Skin epidermis (tissue), 12 donors: ENCODE measurements at regions not wholly inside any gene's neighbourhood (a gene's known extent, or its start where the extent isn't known, plus 50 kb on each side); places are given as distances from the start of the nearest gene placed in this dataset.
A peak's percentile ranks its signal among the peaks of the same experiment; 100 is the strongest.
"Not testable (repeated sequence)": the region's sequence is repeated elsewhere in the genome, so short reads cannot be mapped to it uniquely, and the experiment has no call there.

Experiments used
- H3K27ac ChIP-seq, 21 experiments: fragments of 200-600 bp; sonication (generic) in 11 of 21; one replicate each; pipeline ENCODE4 v1.5.0; 2020; ENCODE audit warnings: mild to moderate bottlenecking in 3 of 21, inconsistent platforms in 2 of 21, moderate library complexity in 2 of 21
- H3K4me3 ChIP-seq, 7 experiments: fragments of 200-600 bp; sonication (generic) in 2 of 7; one replicate each; pipeline ENCODE4 v1.5.0; 2020; ENCODE audit warnings: inconsistent platforms in 2 of 7, mild to moderate bottlenecking in 2 of 7, moderate library complexity in 1 of 7

- not testable (repeated sequence) for H3K4me3 ChIP-seq, H3K27ac ChIP-seq
Observed at GRCh38 chr16:21529060-21529658, 70.2 kb upstream of the METTL9 start.

DNA sequence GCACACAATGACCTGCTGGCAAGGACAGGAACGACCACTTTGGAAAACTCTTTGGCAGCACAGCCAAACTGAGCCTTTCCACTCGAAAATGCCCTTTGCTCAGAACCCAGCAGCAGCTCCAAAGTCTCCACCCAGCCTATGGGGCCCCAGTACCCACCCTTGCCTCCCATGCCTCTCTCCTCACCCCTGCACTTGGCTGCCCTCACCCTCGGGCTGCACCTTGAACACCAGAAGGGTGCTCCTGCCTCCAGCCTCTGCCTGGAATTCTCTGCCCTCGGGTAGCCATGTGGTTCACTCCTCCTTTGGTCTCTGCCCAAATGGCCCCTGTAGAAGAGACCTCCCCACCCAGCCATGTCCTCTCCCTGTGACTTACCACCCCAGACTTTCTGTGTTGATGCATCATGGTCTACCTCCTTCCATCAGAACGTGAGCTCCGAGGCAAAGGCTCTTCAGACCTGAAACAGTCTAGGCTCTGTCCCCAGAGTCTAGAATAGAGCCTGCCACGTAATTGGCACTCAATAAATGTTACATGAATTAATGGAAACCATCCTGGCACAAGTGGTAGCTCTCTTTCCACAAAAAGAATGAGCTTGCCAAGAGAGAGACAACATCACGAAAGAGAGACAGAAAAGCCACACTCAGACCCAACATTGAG is 68.5 kb upstream of the METTL9 start:
- H3K27ac ChIP-seq, H3K4me3 ChIP-seq: not testable (repeated sequence)

- H3K27ac ChIP-seq, H3K4me3 ChIP-seq: not testable (repeated sequence)
Observed at GRCh38 chr16:21532996-21533395, 66.4 kb upstream of the METTL9 start.

GRCh38 chr16:21533474-21533873 is 65.9 kb upstream of the METTL9 start:
- H3K4me3 ChIP-seq, H3K27ac ChIP-seq: not testable (repeated sequence)

GRCh38 chr16:21534561-21534960 is 64.8 kb upstream of the METTL9 start:
- not testable (repeated sequence) for H3K27ac ChIP-seq, H3K4me3 ChIP-seq

DNA sequence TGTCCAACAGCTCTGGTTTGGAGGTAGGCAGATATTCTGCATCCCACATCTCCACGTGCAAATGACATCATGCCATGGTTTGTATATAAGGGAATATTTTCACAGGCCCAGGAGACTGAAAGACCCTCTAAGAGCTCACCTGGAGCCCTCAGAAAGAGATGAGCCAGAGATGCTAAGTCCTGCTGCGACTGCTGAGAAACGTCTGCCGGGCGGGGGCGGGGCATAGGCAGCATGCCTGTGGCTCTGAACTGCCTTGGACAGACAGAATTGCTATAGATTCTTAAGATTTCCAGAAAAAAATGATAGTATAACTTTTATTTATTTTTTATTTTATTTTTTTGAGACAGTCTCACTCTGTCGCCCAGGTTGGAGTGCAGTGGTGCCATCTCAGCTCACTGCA is 64.2 kb upstream of the METTL9 start:
- H3K27ac ChIP-seq, H3K4me3 ChIP-seq: not testable (repeated sequence)

- H3K4me3 ChIP-seq, H3K27ac ChIP-seq: not testable (repeated sequence)
Observed at GRCh38 chr16:21536740-21537139, 62.6 kb upstream of the METTL9 start.

DNA sequence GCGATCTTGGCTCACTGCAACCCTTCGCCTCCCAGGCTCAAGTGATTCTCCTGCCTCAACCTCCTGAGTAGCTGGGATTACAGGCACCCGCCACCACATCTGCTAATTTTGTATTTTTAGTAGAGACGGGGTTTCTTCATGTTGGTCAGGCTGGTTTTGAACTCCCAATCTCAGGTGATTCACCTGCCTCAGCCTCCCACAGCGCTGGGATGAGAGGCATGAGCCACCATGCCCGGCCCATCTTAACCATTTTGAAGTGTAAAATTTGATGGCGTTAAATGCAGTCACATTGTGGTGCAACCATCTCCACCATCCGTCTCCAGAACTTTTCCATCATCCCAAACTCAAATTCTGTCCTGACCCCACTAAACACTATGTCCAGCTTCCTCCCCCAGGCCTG is 61.8 kb upstream of the METTL9 start:
- not testable (repeated sequence) for H3K4me3 ChIP-seq, H3K27ac ChIP-seq

GRCh38 chr16:21539107-21539618 is 60.2 kb upstream of the METTL9 start:
- not testable (repeated sequence) for H3K4me3 ChIP-seq
- H3K27ac ChIP-seq: peak overlapping the region in 1 of 21 experiments; percentile 61

DNA sequence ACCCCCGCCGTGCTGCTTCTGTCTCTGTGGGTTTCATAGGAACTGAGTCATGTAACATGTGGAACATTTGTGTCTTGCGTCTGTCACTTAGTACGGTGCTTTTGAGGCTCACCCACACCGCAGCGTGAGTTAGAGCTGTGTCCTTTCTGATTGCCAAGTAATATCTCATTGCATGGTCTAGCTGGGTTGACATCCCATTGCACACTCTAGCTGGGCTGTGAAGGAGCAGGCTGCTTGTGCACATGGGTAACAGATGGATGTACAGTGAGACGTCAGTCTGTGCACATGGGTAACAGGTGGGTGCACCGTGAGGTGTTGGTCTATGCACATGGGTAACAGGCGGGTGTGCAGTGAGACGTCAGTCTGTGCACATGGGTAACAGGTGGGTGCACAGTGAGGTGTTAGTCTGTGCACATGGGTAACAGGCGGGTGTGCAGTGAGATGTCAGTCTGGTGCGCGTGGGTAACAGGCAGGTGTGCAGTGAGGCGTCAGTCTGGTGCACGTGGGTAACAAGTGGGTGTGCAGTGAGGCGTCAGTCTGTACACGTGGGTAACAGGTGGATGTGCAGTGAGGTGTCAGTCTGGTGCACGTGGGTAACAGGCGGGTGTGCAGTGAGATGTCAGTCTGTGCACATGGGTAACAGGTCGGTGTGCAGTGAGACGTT is 58.5 kb upstream of the METTL9 start:
- peak overlapping the region in 7 of 21 experiments; percentile 0 to 82 (median 29) for H3K27ac ChIP-seq

GRCh38 chr16:21541611-21542051 is 57.7 kb upstream of the METTL9 start:
- peak overlapping the region in 4 of 21 experiments; percentile 0 to 65 (median 44) for H3K27ac ChIP-seq
- not testable (repeated sequence) for H3K4me3 ChIP-seq

More for the DNA sequence above, 58.5 kb upstream of the METTL9 start:
- H3K4me3 ChIP-seq: not testable (repeated sequence)

- not testable (repeated sequence) for H3K27ac ChIP-seq, H3K4me3 ChIP-seq
Observed at GRCh38 chr16:21542075-21542474, 57.3 kb upstream of the METTL9 start.

DNA sequence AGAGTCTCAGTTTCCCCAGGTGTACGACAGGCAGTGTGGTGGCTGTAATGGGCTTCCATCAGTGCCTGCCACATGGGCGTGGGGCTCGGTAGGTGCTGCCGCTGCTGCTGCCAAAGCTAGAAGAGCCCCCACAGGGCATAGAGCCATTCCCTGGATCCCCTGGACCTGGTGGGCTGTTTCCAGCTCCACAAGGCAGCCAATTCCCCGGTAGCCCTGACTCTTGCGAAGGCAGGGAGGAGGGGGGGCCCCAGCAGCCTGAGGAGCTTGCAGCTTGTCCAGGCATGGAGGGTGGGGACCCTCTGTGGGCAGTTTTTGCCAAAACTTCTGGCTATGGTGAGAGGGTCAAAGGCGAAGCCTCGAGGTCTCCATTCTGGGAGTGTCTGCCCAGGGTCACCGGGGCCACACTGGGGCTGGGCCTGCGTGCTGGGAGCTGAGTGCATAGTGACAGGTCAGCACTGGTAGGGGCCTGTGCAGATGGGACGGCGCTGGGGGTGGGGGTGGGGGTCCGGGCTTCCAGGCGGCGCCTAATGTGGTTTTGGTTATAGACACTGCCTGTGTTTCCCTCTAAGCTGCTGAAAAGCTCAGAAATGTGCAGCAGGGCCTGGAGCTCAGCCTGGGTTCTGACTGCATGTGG is 56.8 kb upstream of the METTL9 start:
- H3K4me3 ChIP-seq, H3K27ac ChIP-seq: not testable (repeated sequence)

DNA sequence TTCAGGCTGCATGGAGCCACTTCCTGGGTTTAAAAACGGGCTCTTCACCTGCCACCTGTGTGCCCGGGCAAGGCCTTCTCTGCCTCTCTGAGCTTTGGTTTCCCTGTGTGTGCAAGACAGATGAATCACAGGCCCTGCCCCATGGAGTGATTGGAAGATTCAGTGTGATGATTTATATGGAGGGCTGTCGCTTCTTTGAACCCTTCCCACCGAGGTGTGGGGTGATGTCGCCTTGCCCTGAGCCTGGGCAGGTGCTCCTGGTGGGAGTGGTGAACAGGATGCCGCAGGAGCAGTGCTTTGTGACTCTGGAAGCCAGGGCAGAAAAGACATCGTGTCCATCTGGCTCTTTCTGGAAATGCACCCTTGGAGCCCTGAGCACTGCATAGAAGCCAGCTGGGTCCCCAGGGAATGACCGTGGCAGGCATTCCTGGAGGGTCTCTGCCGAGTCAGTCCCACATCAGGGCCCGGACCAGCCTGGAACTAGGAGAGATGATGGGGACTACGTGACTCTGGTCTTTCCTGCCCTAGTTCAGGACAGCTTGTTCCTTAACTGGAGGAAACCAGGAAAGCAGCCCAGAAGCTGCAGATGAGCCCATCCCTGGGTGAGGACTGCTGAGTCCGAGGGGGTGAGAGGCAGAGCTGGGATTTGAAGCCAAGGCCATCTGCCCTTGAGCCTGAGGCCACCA is 56.1 kb upstream of the METTL9 start:
- H3K4me3 ChIP-seq, H3K27ac ChIP-seq: not testable (repeated sequence)

GRCh38 chr16:21545664-21546326 is 53.6 kb upstream of the METTL9 start:
- H3K27ac ChIP-seq, H3K4me3 ChIP-seq: not testable (repeated sequence)

- not testable (repeated sequence) for H3K27ac ChIP-seq, H3K4me3 ChIP-seq
Observed at GRCh38 chr16:21549396-21549795, 50.0 kb upstream of the METTL9 start.
